ENCODE measurements at regions not wholly inside any gene's neighbourhood (a gene's known extent, or its start where the extent isn't known, plus 50 kb on each side); places are given as distances from the start of the nearest gene placed in this dataset.

GRCh38 chr13:72097568-72097967 lies 230.6 kb upstream of the DACH1 start:
- TF ChIP-seq CTCF (conservative IDR thresholded peaks at IDR 0.05; ENCODE audit: low read length): no peak
- no peak for TF ChIP-seq EZH2phosphoT487 (IDR thresholded peaks at IDR 0.05; ENCODE audit: borderline replicate concordance)

Measured in Loucy (cell line).